Thymus (tissue), 11 donors: ENCODE measurements at regions not wholly inside any gene's neighbourhood (a gene's known extent, or its start where the extent isn't known, plus 50 kb on each side); places are given as distances from the start of the nearest gene placed in this dataset.

Source experiments
- DNase-seq, 9 donors: peaks; one replicate each; pipeline ENCODE4 v3.0.0-alpha.2; 2013; ENCODE audit warnings: low spot score in 9 of 9, low read depth in 6 of 9, missing footprints in 1 of 9
- H3K27ac ChIP-seq, 2 donors: one replicate each; pipeline ENCODE4 v1.5.1; 2013; ENCODE audit warnings: control low read depth in 1 of 2, low read depth in 1 of 2, low read length in 1 of 2, mild to moderate bottlenecking in 1 of 2, moderate library complexity in 1 of 2
- H3K27me3 ChIP-seq, 2 donors: one replicate each; pipeline ENCODE4 v1.5.1; 2013; ENCODE audit warnings: low read length in 1 of 2; ENCODE audit not compliant: control insufficient read depth in 2 of 2, insufficient read depth in 1 of 2
- H3K36me3 ChIP-seq, 2 donors: one replicate each; pipeline ENCODE4 v1.5.1; 2013; ENCODE audit warnings: low read length in 1 of 2, mild to moderate bottlenecking in 1 of 2, moderate library complexity in 1 of 2; ENCODE audit not compliant: control insufficient read depth in 2 of 2, insufficient read depth in 2 of 2
- H3K4me1 ChIP-seq, 2 donors: one replicate each; pipeline ENCODE4 v1.5.1; 2013; ENCODE audit warnings: low read length in 2 of 2; ENCODE audit not compliant: control insufficient read depth in 2 of 2, insufficient read depth in 2 of 2
- H3K4me3 ChIP-seq, 2 donors: one replicate each; pipeline ENCODE4 v1.5.1; 2013; ENCODE audit warnings: low read length in 2 of 2, control low read depth in 1 of 2, mild to moderate bottlenecking in 1 of 2
- H3K9me3 ChIP-seq, 2 donors: one replicate each; pipeline ENCODE4 v1.5.1; 2013; ENCODE audit warnings: low read length in 1 of 2, mild to moderate bottlenecking in 1 of 2; ENCODE audit not compliant: control insufficient read depth in 2 of 2, insufficient read depth in 1 of 2
- WGBS: extraction: QIAGEN DNeasy Blood & Tissue Kit; methylation state at CpG from one replicate; pipeline ENCODE4 v1.1.7; 2013; 5-methylcytosine and 5-hydroxymethylcytosine counted together
- donor health status: healthy.

GRCh38 chr3:124413989-124414598, 316.2 kb upstream of the UMPS start:
- DNase-seq = no peak
- Histone ChIP-seq H3K27ac (no peak overlapping the region), H3K9me3 (no peaks in the 10 kb centered on the region), H3K27me3 (no peaks in the 10 kb centered on the region), H3K36me3 (no peaks in the 10 kb centered on the region), H3K4me1 (no peaks in the 10 kb centered on the region), H3K4me3 (no peak overlapping the region)
- WGBS = 94% methylated on average over 7 of the region's 7 CpGs

DNA sequence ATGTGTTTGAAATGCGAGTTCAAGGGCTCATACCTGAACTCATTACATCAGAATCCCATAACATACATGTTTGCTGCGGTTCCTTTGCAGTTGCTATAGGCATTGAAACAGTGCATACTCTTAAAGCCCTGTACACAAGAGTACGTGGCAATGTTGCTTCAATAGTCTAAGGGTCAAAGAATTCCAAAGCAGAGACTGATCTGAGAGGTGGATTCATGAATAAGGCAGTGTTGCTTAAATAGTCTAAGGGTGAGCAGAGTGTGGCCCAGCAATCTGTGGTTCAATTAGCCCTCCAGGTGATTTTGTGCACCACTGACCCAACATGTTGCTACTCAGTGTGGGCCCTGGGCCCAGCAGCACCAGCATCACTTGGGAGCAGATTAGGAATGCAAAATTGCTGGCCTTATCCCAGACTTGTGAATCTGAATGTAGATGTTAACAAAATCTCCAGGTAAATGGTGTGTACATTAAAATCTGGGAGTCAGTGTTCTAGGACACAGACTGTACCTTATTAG, 314.7 kb upstream of the UMPS start:
- no peak for DNase-seq
- Histone ChIP-seq H3K4me1 (no peaks in the 10 kb centered on the region), H3K27ac (no peak overlapping the region), H3K9me3 (no peaks in the 10 kb centered on the region), H3K4me3 (no peak overlapping the region), H3K27me3 (no peaks in the 10 kb centered on the region), H3K36me3 (no peaks in the 10 kb centered on the region)
- WGBS = 90% methylated on average over 3 of the region's 3 CpGs

- no peak overlapping the region for H3K4me3 ChIP-seq
- 70% methylated on average over 3 of the region's 3 CpGs for WGBS
- no peaks in the 10 kb centered on the region for H3K36me3 ChIP-seq
- no peak for DNase-seq
- H3K27ac ChIP-seq = no peak overlapping the region
- H3K27me3 ChIP-seq = no peaks in the 10 kb centered on the region
- no peaks in the 10 kb centered on the region for H3K4me1 ChIP-seq
- H3K9me3 ChIP-seq = no peaks in the 10 kb centered on the region
Observed at GRCh38 chr3:124419303-124419702, 310.9 kb upstream of the UMPS start.

DNA sequence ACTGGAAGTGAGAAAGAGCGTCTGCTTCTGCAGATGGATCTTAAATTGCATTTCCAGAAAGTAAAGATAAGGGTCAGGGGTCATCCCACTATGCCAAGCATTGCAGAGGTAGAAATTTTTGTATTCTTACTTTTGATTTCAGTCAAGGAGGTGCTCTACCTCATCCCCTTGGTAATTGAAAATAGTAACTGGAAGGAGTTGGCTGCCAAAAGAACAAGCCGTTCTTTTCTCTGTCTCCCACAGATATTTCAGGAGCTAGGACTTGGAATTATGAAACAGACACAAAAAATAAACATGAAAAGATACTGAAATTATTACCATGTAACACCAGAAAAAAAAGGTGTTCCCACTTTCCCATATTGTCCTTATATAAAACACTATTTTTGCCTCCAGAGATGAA, 309.9 kb upstream of the UMPS start:
- Histone ChIP-seq H3K4me3 (no peak overlapping the region), H3K27ac (no peak overlapping the region), H3K4me1 (no peaks in the 10 kb centered on the region), H3K27me3 (no peaks in the 10 kb centered on the region), H3K9me3 (no peaks in the 10 kb centered on the region), H3K36me3 (no peaks in the 10 kb centered on the region)
- WGBS = 98% methylated on average over 2 of the region's 2 CpGs
- DNase-seq = no peak

- WGBS = 96% methylated on average over 4 of the region's 4 CpGs
- Histone ChIP-seq H3K36me3 (no peaks in the 10 kb centered on the region), H3K4me1 (no peaks in the 10 kb centered on the region), H3K27ac (no peak overlapping the region), H3K4me3 (no peak overlapping the region), H3K9me3 (no peaks in the 10 kb centered on the region), H3K27me3 (no peaks in the 10 kb centered on the region)
- no peak for DNase-seq
Observed at GRCh38 chr3:124422805-124423204, 307.4 kb upstream of the UMPS start.

DNA sequence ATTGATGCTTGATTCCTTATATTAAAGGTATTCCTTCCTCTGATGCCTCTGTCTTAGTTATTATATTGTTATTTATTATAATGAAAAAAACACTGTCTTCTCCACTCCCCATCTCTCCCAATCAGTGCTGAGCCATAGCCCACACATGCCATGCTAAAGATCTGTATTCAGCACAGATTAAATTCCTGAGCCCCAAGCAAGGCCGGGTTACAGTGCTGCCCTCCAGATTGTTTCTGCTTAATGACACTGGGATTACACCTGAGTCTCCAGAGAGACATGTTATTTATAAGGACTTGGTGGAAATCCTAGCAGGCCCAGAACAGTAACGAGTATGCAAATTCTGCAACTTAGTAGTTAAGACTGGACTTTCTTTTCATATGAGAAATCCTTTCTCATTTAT, 305.9 kb upstream of the UMPS start:
- 96% methylated on average over 2 of the region's 2 CpGs for WGBS
- Histone ChIP-seq H3K4me1 (no peaks in the 10 kb centered on the region), H3K36me3 (no peaks in the 10 kb centered on the region), H3K27me3 (no peaks in the 10 kb centered on the region), H3K4me3 (no peak overlapping the region), H3K9me3 (no peaks in the 10 kb centered on the region), H3K27ac (no peak overlapping the region)
- DNase-seq = no peak

DNA sequence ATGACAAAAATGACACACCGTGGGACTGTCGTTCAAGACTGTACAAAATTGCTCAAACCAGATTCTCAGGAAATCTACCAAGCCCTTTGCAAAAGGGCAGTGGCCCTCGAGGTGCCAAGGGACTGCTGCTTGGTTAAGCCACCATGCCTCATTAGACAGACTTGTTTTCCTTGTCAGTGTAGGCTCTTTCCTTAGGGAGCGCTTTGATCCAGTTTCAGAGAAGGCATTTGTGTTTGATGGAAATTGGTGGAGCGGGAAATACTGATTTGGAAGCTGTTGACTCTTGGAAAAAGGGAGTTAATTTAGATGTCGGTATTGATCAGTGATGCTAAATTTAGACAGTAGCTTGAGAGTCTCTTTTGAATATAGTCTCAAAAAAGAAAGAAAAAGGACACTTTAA, 304.3 kb upstream of the UMPS start:
- Histone ChIP-seq H3K4me3 (no peak overlapping the region), H3K9me3 (no peaks in the 10 kb centered on the region), H3K36me3 (no peaks in the 10 kb centered on the region), H3K27me3 (no peaks in the 10 kb centered on the region), H3K4me1 (no peaks in the 10 kb centered on the region), H3K27ac (no peak overlapping the region)
- DNase-seq = no peak
- WGBS = 93% methylated on average over 6 of the region's 6 CpGs

GRCh38 chr3:124428372-124429128, 301.7 kb upstream of the UMPS start:
- no peaks in the 10 kb centered on the region for H3K36me3 ChIP-seq
- no peak for DNase-seq
- no peaks in the 10 kb centered on the region for H3K4me1 ChIP-seq
- H3K27ac ChIP-seq = no peak overlapping the region
- no peak overlapping the region for H3K4me3 ChIP-seq
- H3K9me3 ChIP-seq = no peaks in the 10 kb centered on the region
- no peaks in the 10 kb centered on the region for H3K27me3 ChIP-seq

DNA sequence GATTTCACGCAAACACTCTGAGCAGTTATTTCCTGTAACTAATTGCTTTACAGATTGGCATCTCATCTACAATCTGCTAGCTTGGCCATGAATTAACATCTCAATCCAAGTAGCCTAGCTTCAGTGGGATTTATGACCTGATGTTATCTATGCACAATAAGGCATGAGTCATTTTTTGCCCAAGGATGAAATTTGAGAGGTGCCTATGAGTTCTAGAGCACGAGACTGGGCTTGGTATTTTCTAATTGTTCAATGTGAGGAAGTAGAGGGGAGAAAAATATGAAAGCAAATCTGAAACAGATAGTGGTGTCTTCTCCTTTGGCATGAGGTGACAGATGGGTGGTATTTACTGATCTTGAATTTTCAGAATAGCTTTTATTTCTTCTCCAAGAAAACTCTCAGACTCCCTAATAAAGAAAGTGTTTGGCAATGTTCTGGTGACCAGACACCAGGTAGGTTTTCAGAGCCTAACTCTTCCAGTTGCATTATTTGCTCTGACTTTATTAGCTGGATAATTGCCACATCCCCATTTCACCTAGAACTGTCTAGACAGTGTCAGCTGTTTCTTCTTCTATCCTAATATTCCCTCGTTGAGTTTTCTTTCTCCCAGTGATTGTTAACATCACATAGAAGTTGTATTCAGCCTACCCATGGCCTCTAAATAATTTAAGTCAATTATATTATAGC, 301.0 kb upstream of the UMPS start:
- WGBS = 84% methylated on average over 3 of the region's 3 CpGs
- no peak overlapping the region for H3K27ac ChIP-seq
- no peaks in the 10 kb centered on the region for H3K9me3 ChIP-seq
- H3K4me1 ChIP-seq = no peaks in the 10 kb centered on the region
- no peaks in the 10 kb centered on the region for H3K27me3 ChIP-seq
- no peak for DNase-seq
- no peak overlapping the region for H3K4me3 ChIP-seq
- H3K36me3 ChIP-seq = no peaks in the 10 kb centered on the region
